H9 (cell line): ENCODE measurements at regions not wholly inside any gene's neighbourhood (a gene's known extent, or its start where the extent isn't known, plus 50 kb on each side); places are given as distances from the start of the nearest gene placed in this dataset.

Experiments used
- DNase-seq: peaks from one replicate; pipeline ENCODE4 v3.0.0-alpha.2; 2017
- H2AFZ ChIP-seq: one replicate; pipeline ENCODE4 v1.6.1; 2013; ENCODE audit warnings: mild to moderate bottlenecking, low read length, control low read depth, moderate library complexity
- H2AK5ac ChIP-seq: 2 replicates; pipeline ENCODE4 v1.6.1; 2013; ENCODE audit warnings: low read length, control low read depth, mixed read lengths; ENCODE audit not compliant: insufficient read length
- H2BK120ac ChIP-seq: one replicate; pipeline ENCODE4 v1.6.1; 2013; ENCODE audit warnings: low read depth, mild to moderate bottlenecking, low read length, control low read depth, inconsistent platforms; ENCODE audit not compliant: poor library complexity, severe bottlenecking
- H2BK12ac ChIP-seq: 2 replicates; pipeline ENCODE4 v1.6.1; 2013; ENCODE audit warnings: low read length, control low read depth, mixed read lengths, low read depth; ENCODE audit not compliant: insufficient read length
- H2BK15ac ChIP-seq: 2 replicates; pipeline ENCODE4 v1.6.1; 2013; ENCODE audit warnings: low read depth, low read length, control low read depth
- H2BK20ac ChIP-seq: one replicate; pipeline ENCODE4 v1.6.1; 2013; ENCODE audit warnings: low read depth, mild to moderate bottlenecking, low read length, control low read depth, inconsistent platforms; ENCODE audit not compliant: poor library complexity, severe bottlenecking
- H2BK5ac ChIP-seq: 2 replicates; pipeline ENCODE4 v1.6.1; 2013; ENCODE audit warnings: low read length, control low read depth, mixed read lengths; ENCODE audit not compliant: insufficient read length
- H3K14ac ChIP-seq: 2 replicates; pipeline ENCODE4 v1.6.1; 2013; ENCODE audit warnings: low read length, control low read depth; ENCODE audit not compliant: insufficient read depth
- H3K18ac ChIP-seq: 2 replicates; pipeline ENCODE4 v1.6.1; 2013; ENCODE audit warnings: low read depth, mild to moderate bottlenecking, mixed read lengths, low read length, control low read depth; ENCODE audit not compliant: insufficient read length
- H3K23ac ChIP-seq: 2 replicates; pipeline ENCODE4 v1.6.1; 2013; ENCODE audit warnings: low read length, control low read depth, mixed read lengths, low read depth; ENCODE audit not compliant: insufficient read length
- H3K23me2 ChIP-seq: 2 replicates; pipeline ENCODE4 v1.6.1; 2013; ENCODE audit warnings: low read depth, mild to moderate bottlenecking, mixed read lengths, low read length, control low read depth; ENCODE audit not compliant: insufficient read length, poor library complexity, severe bottlenecking
- H3K27ac ChIP-seq: 2 replicates; pipeline ENCODE4 v1.5.1; 2013; ENCODE audit warnings: low read length, control low read depth, mixed read lengths, low read depth; ENCODE audit not compliant: insufficient read length
- H3K27me3 ChIP-seq: 2 replicates; pipeline ENCODE4 v1.6.1; 2013; ENCODE audit warnings: low read length, control low read depth, inconsistent platforms; ENCODE audit not compliant: insufficient read depth
- H3K4ac ChIP-seq: 2 replicates; pipeline ENCODE4 v1.6.1; 2013; ENCODE audit warnings: low read depth, mild to moderate bottlenecking, control low read depth, inconsistent platforms, low read length, moderate library complexity
- H3K4me1 ChIP-seq: 2 replicates; pipeline ENCODE4 v1.6.1; 2013; ENCODE audit warnings: low read length, control low read depth, inconsistent platforms; ENCODE audit not compliant: insufficient read depth
- H3K4me2 ChIP-seq: 2 replicates; pipeline ENCODE4 v1.6.1; 2013; ENCODE audit warnings: low read length, control low read depth, mixed read lengths; ENCODE audit not compliant: insufficient read length, insufficient read depth
- H3K56ac ChIP-seq: 2 replicates; pipeline ENCODE4 v1.6.1; 2013; ENCODE audit warnings: low read depth, mild to moderate bottlenecking, mixed read lengths, low read length, control low read depth; ENCODE audit not compliant: insufficient read length
- H3K79me1 ChIP-seq: 2 replicates; pipeline ENCODE4 v1.6.1; 2013; ENCODE audit warnings: low read depth, mild to moderate bottlenecking, moderate library complexity, low read length, control low read depth, inconsistent platforms; ENCODE audit not compliant: insufficient read depth, poor library complexity, severe bottlenecking
- H3K79me2 ChIP-seq: 2 replicates; pipeline ENCODE4 v1.6.1; 2013; ENCODE audit warnings: low read length, control low read depth, inconsistent platforms; ENCODE audit not compliant: insufficient read depth
- H3K9ac ChIP-seq: 2 replicates; pipeline ENCODE4 v1.6.1; 2013; ENCODE audit warnings: low read length, control low read depth, mixed read lengths; ENCODE audit not compliant: insufficient read length; ENCODE audit errors: extremely low read depth
- H3K9me3 ChIP-seq: one replicate; pipeline ENCODE4 v1.6.1; 2013; ENCODE audit warnings: low read depth, low read length, inconsistent platforms; ENCODE audit not compliant: control insufficient read depth
- H3T11ph ChIP-seq: one replicate; pipeline ENCODE4 v1.6.1; 2013; ENCODE audit warnings: mild to moderate bottlenecking, low read length, control low read depth, inconsistent platforms
- H4K20me1 ChIP-seq: one replicate; pipeline ENCODE4 v1.6.1; 2013; ENCODE audit not compliant: control insufficient read depth, insufficient read length, insufficient read depth
- H4K5ac ChIP-seq: 2 replicates; pipeline ENCODE4 v1.6.1; 2013; ENCODE audit warnings: low read depth, mild to moderate bottlenecking, mixed read lengths, low read length, control low read depth; ENCODE audit not compliant: insufficient read length
- H4K8ac ChIP-seq: replicated peaks from 2 replicates; pipeline ENCODE4 v1.6.1; 2013; ENCODE audit warnings: low read length, control low read depth, mixed read lengths, low read depth; ENCODE audit not compliant: insufficient read length
- H4K91ac ChIP-seq: 2 replicates; pipeline ENCODE4 v1.6.1; 2013; ENCODE audit warnings: low read depth, mild to moderate bottlenecking, moderate library complexity, mixed read lengths, low read length, control low read depth; ENCODE audit not compliant: insufficient read length
- H3K27ac Mint-ChIP-seq, 3 experiments: 2 replicates in 2 of 3; 3 replicates in 1 of 3; pipeline ENCODE4 v1.8.0; 2020 to 2021; ENCODE audit warnings: mixed read lengths in 3 of 3, mild to moderate bottlenecking in 1 of 3, moderate library complexity in 1 of 3
- H3K27me3 Mint-ChIP-seq: 2 replicates; pipeline ENCODE4 v1.8.0; 2021; ENCODE audit warnings: low read depth, mild to moderate bottlenecking, moderate library complexity, mixed read lengths
- H3K36me3 Mint-ChIP-seq, 3 experiments: 2 replicates in 2 of 3; 3 replicates in 1 of 3; pipeline ENCODE4 v1.8.0; 2020 to 2021; ENCODE audit warnings: low read depth in 3 of 3, mixed read lengths in 3 of 3; ENCODE audit not compliant: insufficient read depth in 1 of 3
- H3K4me1 Mint-ChIP-seq, 2 experiments: 2 replicates each; pipeline ENCODE4 v1.8.0; 2020; ENCODE audit warnings: mixed read lengths in 2 of 2
- H3K4me3 Mint-ChIP-seq, 2 experiments: 2 replicates in 1 of 2; 3 replicates in 1 of 2; pipeline ENCODE4 v1.8.0; 2020 to 2021; ENCODE audit warnings: mild to moderate bottlenecking in 2 of 2, mixed read lengths in 2 of 2, moderate library complexity in 1 of 2
- H3K9me3 Mint-ChIP-seq, 2 experiments: 2 replicates in 1 of 2; 3 replicates in 1 of 2; pipeline ENCODE4 v1.8.0; 2020; ENCODE audit warnings: mild to moderate bottlenecking in 2 of 2, mixed read lengths in 2 of 2, moderate library complexity in 1 of 2
- CTCF ChIP-seq: fragments of 200-600 bp; sonication (generic); conservative IDR thresholded peaks from 3 replicates; pipeline ENCODE4 v1.8.0; 2021; ENCODE audit warnings: antibody characterized with exemption, mild to moderate bottlenecking
- WGBS: extraction: QIAGEN DNeasy Blood & Tissue Kit; methylation state at CpG from one replicate; pipeline ENCODE4 v1.1.7; 2013; ENCODE audit warnings: missing lambda C conversion rate, low lambda C conversion rate, mixed read lengths; ENCODE audit not compliant: insufficient read length; ENCODE audit errors: extremely low coverage; 5-methylcytosine and 5-hydroxymethylcytosine counted together

- H3K18ac ChIP-seq, result no peak overlapping the region
- H2BK5ac ChIP-seq, result no peak overlapping the region
- H2BK15ac ChIP-seq, result no peak overlapping the region
- H3K4me1 Mint-ChIP-seq, result peaks cover 0 to 19% of the 10 kb centered on the region in 2 experiments; a peak in 3 of 4 replicates
- no peak overlapping the region for H3K9ac ChIP-seq
- H3K4me1 ChIP-seq, result no peaks in the 10 kb centered on the region
- no peak overlapping the region for H2BK120ac ChIP-seq
- H3K9me3 Mint-ChIP-seq, result peaks cover 9 to 15% of the 10 kb centered on the region in 2 experiments; a peak in 4 of 5 replicates
- H4K8ac ChIP-seq, result no peak overlapping the region
- H3K4ac ChIP-seq, result no peak overlapping the region
- no peaks in the 10 kb centered on the region for H3K23me2 ChIP-seq
- H2AK5ac ChIP-seq, result no peak overlapping the region
- no peaks in the 10 kb centered on the region for H4K20me1 ChIP-seq
- no peak for TF ChIP-seq CTCF
- H3K27me3 Mint-ChIP-seq, result no peaks in the 10 kb centered on the region; the same call in 1 of the 2 replicates
- H3K27me3 ChIP-seq, result no peaks in the 10 kb centered on the region
- no peak overlapping the region for H3K27ac Mint-ChIP-seq
- H3K4me3 Mint-ChIP-seq, result no peak overlapping the region
- no peak overlapping the region for H3K4me2 ChIP-seq
- H3T11ph ChIP-seq, result no peak overlapping the region
- H2BK20ac ChIP-seq, result no peak overlapping the region
- no peak overlapping the region for H4K91ac ChIP-seq
- H3K79me1 ChIP-seq, result no peaks in the 10 kb centered on the region
- no peak overlapping the region for H3K56ac ChIP-seq
- H3K23ac ChIP-seq, result no peak overlapping the region
- no peaks in the 10 kb centered on the region for H3K9me3 ChIP-seq
- no CpG with 5 or more reads among the region's 5 CpGs for WGBS
- no peak overlapping the region for H3K14ac ChIP-seq
- no peak overlapping the region for H2AFZ ChIP-seq
- no peak overlapping the region for H4K5ac ChIP-seq
- H2BK12ac ChIP-seq, result no peak overlapping the region
- peaks cover 0 to 19% (median 0%) of the 10 kb centered on the region in 3 experiments; a peak in 4 of 7 replicates for H3K36me3 Mint-ChIP-seq
- no peak for DNase-seq
- H3K79me2 ChIP-seq, result no peaks in the 10 kb centered on the region
- H3K27ac ChIP-seq, result no peak overlapping the region
Observed at GRCh38 chr16:87141402-87141801, 175.8 kb downstream of the C16orf95 start.
